ENCODE measurements at regions not wholly inside any gene's neighbourhood (a gene's known extent, or its start where the extent isn't known, plus 50 kb on each side); places are given as distances from the start of the nearest gene placed in this dataset.
"Not testable (repeated sequence)": the region's sequence is repeated elsewhere in the genome, so short reads cannot be mapped to it uniquely, and the experiment has no call there.

- Histone ChIP-seq H3K27ac (no peak overlapping the region), H3K9me3 (ENCODE audit: control insufficient read depth, low read length) (no peaks in the 10 kb centered on the region), H3K36me3 (ENCODE audit: control insufficient read depth, insufficient read depth, low read length) (no peaks in the 10 kb centered on the region), H3K9ac (no peak overlapping the region), H2AFZ (no peak overlapping the region), H3K4me1 (no peaks in the 10 kb centered on the region), H3K4me2 (ENCODE audit: low read length) (no peak overlapping the region), H3K79me2 (no peaks in the 10 kb centered on the region), H3K27me3 (ENCODE audit: control insufficient read depth, insufficient read depth, low read length) (no peaks in the 10 kb centered on the region), H3K4me3 (ENCODE audit: low read depth, low read length) (no peak overlapping the region)
- TF ChIP-seq CTCF (IDR thresholded peaks at IDR 0.05) = no peak
Observed at GRCh38 chr5:40233268-40233667, 446.4 kb upstream of the PTGER4 start.

GRCh38 chr5:40227931-40228330, 451.8 kb upstream of the PTGER4 start:
- no peak overlapping the region for H3K9ac ChIP-seq
- H3K4me1 ChIP-seq = no peaks in the 10 kb centered on the region
- H3K27me3 ChIP-seq (ENCODE audit: control insufficient read depth, insufficient read depth, low read length) = no peaks in the 10 kb centered on the region
- H3K9me3 ChIP-seq (ENCODE audit: control insufficient read depth, low read length) = no peaks in the 10 kb centered on the region
- no peak overlapping the region for H2AFZ ChIP-seq
- no peak overlapping the region for H3K27ac ChIP-seq
- TF ChIP-seq CTCF (IDR thresholded peaks at IDR 0.05) = no peak
- H3K79me2 ChIP-seq = no peaks in the 10 kb centered on the region
- H3K36me3 ChIP-seq (ENCODE audit: control insufficient read depth, insufficient read depth, low read length) = no peaks in the 10 kb centered on the region
- H3K4me3 ChIP-seq (ENCODE audit: low read depth, low read length) = no peak overlapping the region
- H3K4me2 ChIP-seq (ENCODE audit: low read length) = no peak overlapping the region

- Histone ChIP-seq H3K9ac (no peak overlapping the region), H3K4me3 (ENCODE audit: low read depth, low read length) (no peak overlapping the region)
Observed at GRCh38 chr5:40227366-40227765, 452.3 kb upstream of the PTGER4 start.

GRCh38 chr5:40226906-40227305, 452.8 kb upstream of the PTGER4 start:
- Histone ChIP-seq H3K27me3 (ENCODE audit: control insufficient read depth, insufficient read depth, low read length) (no peaks in the 10 kb centered on the region), H2AFZ (no peak overlapping the region), H3K36me3 (ENCODE audit: control insufficient read depth, insufficient read depth, low read length) (no peaks in the 10 kb centered on the region), H3K9ac (no peak overlapping the region), H3K4me2 (ENCODE audit: low read length) (no peak overlapping the region), H3K4me1 (no peaks in the 10 kb centered on the region), H3K4me3 (ENCODE audit: low read depth, low read length) (no peak overlapping the region), H3K9me3 (ENCODE audit: control insufficient read depth, low read length) (no peaks in the 10 kb centered on the region), H3K27ac (no peak overlapping the region), H3K79me2 (no peaks in the 10 kb centered on the region)
- no peak for TF ChIP-seq CTCF (IDR thresholded peaks at IDR 0.05)

More at GRCh38 chr5:40227366-40227765, 452.3 kb upstream of the PTGER4 start:
- Histone ChIP-seq H3K27ac (no peak overlapping the region), H3K36me3 (ENCODE audit: control insufficient read depth, insufficient read depth, low read length) (no peaks in the 10 kb centered on the region), H3K79me2 (no peaks in the 10 kb centered on the region), H3K9me3 (ENCODE audit: control insufficient read depth, low read length) (no peaks in the 10 kb centered on the region), H2AFZ (no peak overlapping the region), H3K27me3 (ENCODE audit: control insufficient read depth, insufficient read depth, low read length) (no peaks in the 10 kb centered on the region), H3K4me1 (no peaks in the 10 kb centered on the region), H3K4me2 (ENCODE audit: low read length) (no peak overlapping the region)
- TF ChIP-seq CTCF (IDR thresholded peaks at IDR 0.05) = no peak

- H3K4me3 ChIP-seq (ENCODE audit: low read depth, low read length); H3K4me2 ChIP-seq (ENCODE audit: low read length); H2AFZ ChIP-seq; H3K36me3 ChIP-seq (ENCODE audit: control insufficient read depth, insufficient read depth, low read length); H3K27ac ChIP-seq; H3K79me2 ChIP-seq; H3K9me3 ChIP-seq (ENCODE audit: control insufficient read depth, low read length); H3K9ac ChIP-seq; H3K4me1 ChIP-seq; H3K27me3 ChIP-seq (ENCODE audit: control insufficient read depth, insufficient read depth, low read length): not testable (repeated sequence)
Observed at GRCh38 chr5:40225147-40225546, 454.6 kb upstream of the PTGER4 start.
